ENCODE measurements at regions not wholly inside any gene's neighbourhood (a gene's known extent, or its start where the extent isn't known, plus 50 kb on each side); places are given as distances from the start of the nearest gene placed in this dataset.
"Not testable (repeated sequence)": the region's sequence is repeated elsewhere in the genome, so short reads cannot be mapped to it uniquely, and the experiment has no call there.

DNA sequence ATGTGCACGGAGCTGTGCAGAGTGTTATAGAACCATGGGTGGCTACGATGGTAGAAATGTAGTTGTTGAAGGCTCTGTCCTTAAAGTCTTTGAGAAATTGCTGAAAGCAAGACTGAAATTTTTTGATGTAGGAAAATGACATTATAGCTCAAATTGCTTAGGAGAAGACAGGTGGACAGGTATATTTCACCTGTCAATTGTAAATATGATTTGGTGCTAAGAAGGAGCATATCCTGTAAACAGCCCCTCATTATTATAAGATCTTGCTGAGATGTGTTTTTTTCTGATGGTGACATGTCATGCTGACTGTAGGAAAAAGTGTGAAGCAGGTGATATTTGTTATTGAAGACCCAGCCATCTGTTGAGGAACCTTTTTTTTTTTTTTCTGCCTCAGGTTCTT, 377.9 kb downstream of the PSAT1 start:
- DNase-seq (ENCODE audit: low read depth): no peak

DNA sequence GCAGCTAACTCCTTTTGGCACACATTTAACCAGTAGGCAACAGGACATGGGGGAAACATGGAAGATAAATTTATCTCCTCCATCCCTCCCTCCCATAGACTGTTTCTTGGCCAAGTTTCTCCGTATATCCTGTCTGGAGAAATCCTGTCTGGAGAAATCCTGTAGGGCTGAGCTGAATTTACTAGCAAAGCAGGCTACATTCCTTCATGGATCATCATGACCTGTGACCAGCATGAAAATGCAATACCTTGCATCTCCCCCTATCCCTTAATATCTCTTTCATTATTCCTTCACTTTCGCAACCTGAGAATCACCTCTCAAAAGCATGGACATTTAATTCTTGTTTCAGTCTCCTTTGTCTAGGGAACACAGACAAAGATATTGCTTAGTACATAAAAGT, 379.1 kb downstream of the PSAT1 start:
- DNase-seq (ENCODE audit: low read depth): no peak

DNA sequence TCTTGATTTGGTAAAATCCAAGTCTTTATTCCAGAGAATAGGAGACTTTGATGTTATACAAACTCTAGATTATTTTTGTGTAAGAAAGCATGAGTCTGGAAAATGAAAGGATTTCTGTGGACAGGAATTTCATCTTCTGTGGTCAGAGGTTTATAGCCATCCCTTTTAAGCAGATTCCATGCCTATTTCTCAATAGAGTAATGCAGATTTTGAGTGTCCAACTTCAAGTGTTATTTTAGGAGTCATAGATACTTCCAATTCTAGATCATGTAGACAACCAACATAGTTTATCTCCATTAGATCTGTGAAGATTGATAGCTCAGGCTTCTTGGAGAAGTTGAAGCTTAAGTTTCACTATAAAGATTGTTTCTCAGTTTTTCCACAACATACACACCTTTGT, 379.7 kb downstream of the PSAT1 start:
- DNase-seq (ENCODE audit: low read depth): no peak

DNA sequence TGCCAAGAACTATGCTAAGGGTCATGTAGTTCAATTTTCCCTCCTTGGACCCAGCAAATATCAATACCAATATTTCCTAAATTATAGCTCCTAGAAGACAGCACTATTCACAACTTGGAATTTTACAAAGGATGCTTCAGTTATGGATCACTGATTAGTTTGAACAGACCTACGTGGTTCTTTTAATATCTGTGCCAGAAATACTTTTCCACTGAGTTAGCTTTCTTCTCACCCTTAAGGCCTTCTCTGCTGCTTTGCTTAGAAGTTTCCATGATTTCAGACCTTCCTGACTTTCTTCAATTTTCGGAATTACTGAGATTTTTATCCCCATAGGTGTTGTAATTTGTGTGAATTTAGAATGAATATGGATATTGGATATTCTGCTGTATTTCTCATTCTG, 380.4 kb downstream of the PSAT1 start:
- no peak for DNase-seq (ENCODE audit: low read depth)

DNA sequence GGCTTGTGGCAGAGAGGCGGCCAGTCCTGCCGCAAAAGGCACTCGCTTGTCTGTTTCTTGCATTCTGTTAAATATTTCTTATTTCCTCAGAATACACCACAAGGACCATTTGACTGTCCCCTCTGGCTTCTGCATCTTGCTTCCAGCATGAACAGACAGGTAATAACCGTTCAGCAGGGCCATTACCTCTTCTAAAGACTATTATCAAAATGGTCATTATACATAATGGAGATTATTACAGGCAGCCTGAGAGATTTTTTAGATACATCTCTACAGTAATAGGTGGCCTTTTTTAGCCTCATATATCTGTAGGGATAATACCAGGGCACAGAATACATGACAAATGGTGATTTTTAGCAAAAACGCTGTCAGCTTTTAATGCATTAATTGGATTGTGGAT, 382.0 kb downstream of the PSAT1 start:
- no peak for DNase-seq (ENCODE audit: low read depth)

DNA sequence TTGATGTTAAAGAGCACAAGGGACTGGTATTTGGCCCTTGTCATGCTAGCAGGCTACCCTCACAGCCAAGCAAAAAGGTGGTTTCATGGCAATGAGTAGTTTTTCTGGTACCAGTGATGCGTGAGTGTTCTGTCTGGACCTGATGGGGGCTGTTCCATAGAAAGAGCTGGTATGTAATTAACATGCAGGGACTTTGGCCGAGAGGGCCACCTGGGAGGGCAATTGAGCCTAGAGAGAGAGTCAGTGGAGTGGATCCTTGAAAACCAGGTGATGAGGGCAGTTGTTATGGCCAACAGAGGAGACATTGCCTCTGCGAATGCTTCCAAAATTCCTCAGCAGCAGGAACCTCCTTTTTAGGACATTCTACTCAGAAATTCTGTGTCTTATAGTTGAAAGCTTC, 383.3 kb downstream of the PSAT1 start:
- no peak for DNase-seq (ENCODE audit: low read depth)

DNA sequence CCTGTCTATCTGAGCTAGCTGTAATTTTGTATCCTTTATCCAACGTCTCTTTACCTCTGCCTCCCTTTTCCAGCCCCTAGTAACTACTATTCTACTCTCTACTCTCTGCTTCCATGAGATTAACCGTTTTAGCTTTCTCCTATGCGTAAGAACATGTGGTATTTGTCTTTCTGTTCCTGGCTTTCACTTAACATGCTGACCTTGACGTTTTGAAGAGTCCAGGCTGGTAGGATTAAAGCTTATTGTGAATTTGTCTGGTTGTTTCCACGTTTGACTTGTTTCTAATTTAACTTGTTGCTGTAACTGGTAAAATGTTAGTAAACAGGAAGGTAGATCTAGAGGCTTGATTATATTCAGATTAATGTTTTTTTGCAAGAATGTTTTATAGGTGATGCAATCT, 385.3 kb downstream of the PSAT1 start:
- no peak for DNase-seq (ENCODE audit: low read depth)

DNA sequence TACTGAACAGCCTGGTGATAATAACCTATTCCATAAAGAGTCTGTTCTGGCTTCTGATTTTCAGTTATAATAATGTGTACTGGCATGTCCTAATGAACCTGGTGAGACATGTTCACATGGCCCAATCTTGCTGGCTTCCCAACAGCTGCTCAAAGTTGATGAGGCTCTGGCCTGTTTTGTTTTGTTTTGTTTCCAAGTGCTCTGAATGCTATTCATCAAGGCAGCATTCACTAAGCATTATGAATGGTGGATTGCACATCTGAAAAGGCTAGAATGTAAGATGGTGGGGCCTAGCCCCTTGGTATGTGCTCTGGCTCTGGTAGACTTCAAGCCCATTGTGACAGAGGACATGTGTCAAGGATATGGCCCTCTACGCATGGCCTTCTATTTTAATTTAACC, 388.5 kb downstream of the PSAT1 start:
- DNase-seq (ENCODE audit: low read depth): no peak

DNA sequence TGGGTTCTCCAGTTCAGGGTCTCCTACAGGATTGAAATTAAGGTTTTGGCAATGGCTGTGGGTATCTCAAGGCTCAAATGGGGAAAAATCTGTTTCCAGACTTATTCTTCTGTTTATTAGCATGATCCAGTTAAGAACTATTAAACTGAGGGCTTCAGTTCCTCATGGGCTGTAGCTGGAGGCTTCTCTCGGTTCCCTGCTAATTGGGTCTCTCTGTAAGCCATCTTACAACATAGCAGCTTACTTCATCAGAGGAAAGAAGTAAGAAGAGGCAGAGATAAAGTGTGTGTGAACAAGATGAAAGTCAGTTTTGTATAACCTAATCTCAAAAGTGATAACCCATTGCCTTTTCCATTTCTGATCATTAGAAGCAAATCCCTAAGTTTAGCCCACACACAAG, 391.9 kb downstream of the PSAT1 start:
- no peak for DNase-seq (ENCODE audit: low read depth)

DNA sequence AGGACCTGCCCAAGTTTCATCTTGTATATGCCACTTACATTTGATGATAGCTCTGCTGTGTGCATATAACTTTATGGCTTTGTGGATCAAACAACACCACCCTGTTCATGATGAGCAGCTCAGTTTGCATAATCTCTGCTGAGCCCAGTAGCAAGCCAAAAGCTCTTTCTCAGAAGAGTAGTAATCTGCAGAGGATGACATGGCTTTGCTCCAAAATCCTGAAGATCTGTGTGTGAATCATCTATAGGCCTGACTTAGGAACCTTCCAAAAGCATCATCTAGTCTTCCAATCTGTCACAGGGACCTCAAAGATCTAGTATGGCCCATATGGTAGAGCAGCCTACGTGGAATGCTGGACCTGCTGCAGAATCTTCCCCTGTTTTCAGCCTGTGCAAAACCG, 394.6 kb downstream of the PSAT1 start:
- no peak for DNase-seq (ENCODE audit: low read depth)

DNA sequence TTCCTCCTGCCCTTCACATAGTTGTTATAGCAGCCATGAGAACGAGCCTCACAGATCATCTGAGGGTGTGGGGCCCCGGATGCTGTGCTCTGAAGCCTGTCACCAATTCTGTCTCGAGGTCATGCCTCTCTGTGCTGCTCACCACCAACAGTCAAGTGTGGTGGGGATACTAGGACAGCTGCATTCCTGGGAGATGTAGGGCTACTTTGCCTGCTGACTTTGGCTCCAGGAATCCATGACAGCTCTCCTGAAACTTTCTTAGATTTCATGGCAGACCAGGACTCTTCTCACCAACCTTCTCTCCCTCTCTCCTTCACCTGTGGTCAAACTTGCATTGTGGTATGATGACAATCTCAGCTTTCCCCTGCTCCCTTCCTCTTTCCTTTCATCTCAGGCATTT, 395.9 kb downstream of the PSAT1 start:
- DNase-seq (ENCODE audit: low read depth): no peak

DNA sequence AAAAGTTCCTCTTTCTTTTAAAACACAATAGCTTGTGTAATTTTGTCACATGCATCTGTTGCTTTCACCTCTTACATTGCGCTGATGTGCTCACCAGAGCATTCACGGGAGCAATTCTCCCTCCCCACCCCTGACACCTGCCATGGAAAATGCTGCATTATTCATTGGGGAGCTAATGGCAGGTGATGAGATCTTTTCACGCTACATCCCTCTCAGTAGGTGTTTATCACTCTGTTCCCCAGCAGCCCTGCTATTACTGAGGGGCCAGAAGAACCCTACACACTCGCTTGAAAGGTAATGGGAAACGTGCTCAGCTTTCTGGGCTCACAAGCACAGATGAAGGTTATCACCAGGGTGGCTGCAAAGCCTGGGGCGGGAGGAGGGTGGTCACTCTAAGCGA, 398.0 kb downstream of the PSAT1 start:
- DNase-seq (ENCODE audit: low read depth): no peak

DNA sequence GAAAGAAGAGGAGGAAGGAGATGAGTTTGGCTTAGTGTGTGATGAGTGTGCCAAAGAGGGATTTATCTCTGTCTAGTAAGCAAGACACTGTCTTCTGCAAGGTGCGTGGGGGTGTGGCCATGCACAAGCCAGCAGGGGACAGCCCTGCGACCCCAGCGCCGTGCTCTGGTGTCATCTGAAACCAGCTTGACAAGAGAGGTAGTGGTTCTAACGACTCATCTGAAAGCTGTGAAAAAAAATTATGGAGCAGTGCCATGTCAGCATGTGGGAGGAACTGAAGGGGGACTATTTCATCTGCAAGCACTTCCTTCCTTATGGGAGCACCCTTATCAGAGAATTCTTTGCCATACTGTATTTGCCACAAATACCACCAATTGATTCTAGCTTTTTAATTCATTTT, 398.6 kb downstream of the PSAT1 start:
- no peak for DNase-seq (ENCODE audit: low read depth)

DNA sequence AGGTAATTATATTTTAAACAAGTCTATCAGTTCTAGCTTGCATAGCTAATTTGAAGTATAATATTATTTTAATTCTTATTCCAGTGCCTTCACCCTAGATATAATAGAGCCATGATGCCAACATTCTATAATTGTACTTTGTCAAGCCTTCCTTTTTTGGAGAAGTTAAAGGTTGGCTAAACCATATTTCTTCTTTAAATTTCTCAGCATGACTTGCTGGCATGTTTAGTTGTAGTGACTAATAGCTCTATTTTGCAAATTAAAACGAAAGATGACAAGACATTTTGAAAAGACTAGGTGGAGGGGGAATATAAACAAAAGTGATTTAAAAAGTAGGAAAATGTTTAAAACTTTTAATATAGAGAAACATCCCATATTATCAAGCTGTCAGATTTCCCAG, 400.7 kb downstream of the PSAT1 start:
- DNase-seq (ENCODE audit: low read depth): no peak

DNA sequence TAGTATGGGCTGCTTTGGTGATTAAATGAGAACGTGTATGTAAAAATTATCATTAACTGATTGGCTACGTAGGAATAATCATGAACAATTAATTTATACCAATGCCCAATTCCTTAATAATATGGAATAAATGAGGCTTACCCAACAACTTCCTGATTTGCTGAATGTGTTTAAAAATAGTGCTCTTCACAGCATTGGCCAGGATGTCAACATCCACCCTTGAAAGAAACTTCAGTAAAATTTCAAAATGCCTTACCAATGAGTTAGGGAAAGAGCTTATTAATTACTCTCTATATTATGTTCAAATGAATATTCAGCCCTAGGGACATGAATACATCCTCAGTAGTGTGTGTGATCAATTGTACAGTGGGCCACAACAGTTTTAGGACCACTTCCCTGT, 401.4 kb downstream of the PSAT1 start:
- no peak for DNase-seq (ENCODE audit: low read depth)

DNA sequence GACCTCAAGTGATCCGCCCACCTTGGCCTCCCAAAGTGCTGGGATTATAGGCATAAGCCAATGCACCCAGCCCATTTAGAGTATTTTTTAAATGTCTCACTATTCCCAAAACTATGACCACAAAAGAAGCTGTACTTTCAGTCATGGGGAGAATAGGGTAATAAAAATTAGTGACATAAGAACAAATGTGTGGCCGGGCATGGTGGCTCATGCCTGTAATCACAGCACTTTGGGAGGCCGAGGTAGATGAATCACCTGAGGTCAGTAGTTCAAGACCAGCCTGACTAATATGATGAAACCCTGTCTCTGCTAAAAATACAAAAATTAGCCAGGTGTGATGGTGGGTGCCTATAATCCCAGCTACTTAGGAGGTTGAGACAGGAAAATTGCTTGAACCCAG, 402.3 kb downstream of the PSAT1 start:
- DNase-seq (ENCODE audit: low read depth): not testable (repeated sequence)

DNA sequence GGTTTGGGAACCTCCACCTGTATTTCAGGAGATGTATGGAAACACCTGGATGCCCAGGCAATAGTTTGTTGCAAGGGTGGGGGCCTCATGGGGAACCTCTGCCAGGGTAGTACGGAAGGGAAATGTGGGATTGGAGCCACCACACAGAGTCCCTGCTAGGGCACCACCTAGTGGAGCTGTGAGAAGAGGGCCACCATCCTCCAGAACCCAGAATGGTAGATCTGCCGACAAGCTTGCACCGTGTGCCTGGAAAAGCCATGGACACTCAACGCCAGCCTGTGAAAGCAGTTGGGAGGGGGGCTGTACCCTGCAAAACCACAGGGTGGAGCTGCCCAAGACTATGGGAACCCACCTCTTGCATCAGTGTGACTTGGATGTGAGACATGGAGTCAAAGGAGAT, 407.2 kb downstream of the PSAT1 start:
- DNase-seq (ENCODE audit: low read depth): not testable (repeated sequence)

DNA sequence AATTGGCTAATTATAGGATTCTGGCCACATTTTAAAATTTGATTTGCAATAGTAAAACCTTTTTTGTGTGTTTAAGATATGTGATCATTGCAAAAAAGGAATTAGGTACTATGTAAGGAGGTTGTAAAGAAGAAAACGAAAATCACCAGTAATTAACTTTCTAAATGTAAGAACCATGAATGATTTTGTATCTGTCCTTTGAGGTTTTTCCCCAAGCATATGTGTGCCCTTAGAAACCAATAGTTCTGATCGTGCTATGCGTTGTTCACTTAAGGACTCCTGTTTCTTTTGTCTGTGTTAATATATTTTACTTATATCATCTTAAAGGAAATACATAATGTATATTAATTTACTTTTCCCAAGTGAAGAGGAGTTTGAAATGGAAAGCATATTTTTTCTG, 410.2 kb downstream of the PSAT1 start:
- DNase-seq (ENCODE audit: low read depth): no peak

DNA sequence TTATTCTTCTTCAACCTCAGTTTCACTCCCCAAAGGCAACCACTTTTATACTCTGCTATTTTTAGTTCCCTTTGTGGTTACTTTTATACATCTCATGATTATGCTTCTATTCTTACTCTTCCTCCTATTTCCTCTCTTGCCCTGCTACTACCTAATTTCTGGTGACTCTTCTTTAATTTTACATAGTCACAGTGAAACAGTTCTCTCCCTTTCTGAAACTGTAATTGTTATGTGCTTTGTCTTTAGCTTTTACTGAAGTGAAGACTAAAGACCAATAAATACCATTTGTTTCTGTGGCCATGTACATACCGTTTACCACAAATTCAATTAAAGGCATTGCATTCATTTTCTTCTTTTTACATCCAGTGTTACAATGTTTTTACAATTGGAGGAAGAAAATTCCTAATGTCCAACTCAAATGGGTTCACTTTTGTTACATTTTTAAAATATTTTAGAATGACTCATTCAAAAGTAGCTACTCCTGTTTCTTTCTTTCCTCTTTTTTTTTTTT, 410.6 kb downstream of the PSAT1 start:
- no peak for DNase-seq (ENCODE audit: low read depth)

DNA sequence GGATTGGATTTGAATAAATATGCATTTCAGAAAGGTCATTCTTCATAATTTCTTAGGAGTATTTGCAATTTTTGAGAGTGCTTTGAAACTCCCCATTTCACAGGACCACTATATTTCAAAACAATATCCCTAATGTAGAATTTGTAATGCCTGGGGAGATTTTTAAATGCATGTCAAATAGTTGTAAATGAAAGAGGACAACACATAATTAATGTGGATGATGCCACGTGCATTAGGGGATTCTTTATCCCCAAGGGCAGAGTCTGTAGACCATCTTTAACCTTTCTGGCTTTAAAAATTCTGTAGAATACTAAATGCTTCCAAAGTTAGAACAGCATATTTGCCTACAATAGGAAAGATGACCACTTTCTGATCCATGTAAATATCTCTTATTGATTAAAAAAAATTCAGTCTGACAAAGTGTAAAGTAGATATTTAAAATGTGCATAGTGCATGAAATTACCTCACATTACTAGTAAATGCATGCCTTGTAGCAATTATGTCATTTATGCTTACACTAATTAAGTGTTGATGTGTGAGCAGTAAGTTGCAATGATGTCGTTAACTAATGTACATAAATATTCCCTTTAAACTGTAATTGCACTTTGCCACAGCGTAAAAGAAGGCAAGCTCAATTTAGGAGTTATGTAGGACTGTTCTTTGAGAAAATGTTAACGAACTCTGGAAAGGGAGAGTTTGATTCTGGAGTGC, 416.1 kb downstream of the PSAT1 start:
- no peak for DNase-seq (ENCODE audit: low read depth)

DNA sequence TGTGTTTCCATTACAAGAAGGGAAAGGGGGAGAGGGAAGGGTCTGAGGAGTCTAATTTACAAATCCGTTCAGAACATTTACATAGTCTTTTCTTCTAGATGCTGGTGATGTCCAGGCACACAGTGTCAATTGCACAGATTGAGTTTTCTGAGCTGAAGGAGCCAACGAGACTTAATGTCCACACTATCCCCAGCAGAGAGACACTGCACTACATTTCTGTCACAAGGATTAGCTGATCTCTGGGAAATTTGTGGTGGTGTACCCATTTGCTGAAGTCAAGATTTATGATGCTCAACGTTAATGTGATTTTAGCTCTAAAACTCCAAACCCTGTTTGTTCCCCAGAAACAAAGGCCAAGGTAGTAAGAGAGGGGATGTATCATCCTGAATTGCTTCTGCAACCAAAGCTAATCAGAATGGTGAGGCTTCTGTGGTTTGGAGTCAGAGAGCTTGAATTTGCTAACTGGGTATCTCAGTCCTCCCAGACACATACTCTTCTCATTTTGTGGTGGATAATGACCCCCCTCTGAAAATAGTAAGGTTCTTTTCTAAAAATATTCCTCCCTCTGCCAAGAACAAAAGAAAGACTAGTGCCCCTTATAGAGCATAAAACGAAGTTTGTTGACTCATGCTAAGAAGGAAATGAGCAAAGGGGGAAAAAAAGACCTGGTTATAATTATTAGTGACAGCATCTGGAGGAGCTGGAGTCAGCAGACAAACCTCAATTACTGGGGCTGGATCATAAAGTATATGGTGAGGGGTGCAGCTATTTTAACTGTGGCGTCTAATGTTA, 416.9 kb downstream of the PSAT1 start:
- DNase-seq (ENCODE audit: low read depth): no peak

DNA sequence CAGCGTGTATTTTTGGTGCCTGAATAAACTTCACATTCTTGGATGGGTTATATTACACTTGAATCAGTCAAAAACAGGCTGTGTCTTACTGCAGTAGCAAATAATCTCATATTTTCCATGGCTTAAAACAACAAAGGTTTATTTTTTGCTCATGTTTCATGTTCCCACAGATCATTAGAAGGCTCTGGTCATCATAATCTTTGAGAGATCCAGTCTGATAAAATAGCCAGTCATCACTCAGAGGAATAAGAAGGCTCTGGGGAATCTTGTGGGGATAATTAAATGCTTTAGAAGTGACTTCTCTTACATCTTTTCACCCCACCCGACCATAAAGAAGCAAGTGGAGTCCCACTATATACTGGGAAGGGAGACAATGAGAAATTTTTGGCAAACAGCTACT, 417.7 kb downstream of the PSAT1 start:
- DNase-seq (ENCODE audit: low read depth): no peak

DNA sequence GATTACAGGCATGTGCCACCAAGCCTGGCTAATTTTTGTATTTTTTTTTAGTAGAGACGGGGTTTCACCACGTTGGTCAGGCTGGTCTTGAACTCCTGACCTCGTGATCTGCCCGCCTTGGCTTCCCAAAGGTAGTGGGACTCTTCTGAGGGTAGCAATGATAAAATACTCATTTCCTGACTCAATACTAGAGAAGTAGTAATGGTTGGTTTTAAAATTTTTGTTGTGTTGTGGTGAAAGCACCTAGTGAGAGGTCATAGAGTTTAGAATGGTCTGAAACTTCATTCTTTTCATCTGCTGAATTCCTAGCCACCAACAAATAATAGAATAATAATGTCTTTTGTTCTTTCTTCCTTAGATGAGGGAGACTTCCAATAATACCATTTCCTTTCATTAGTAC, 422.1 kb downstream of the PSAT1 start:
- DNase-seq (ENCODE audit: low read depth): not testable (repeated sequence)

DNA sequence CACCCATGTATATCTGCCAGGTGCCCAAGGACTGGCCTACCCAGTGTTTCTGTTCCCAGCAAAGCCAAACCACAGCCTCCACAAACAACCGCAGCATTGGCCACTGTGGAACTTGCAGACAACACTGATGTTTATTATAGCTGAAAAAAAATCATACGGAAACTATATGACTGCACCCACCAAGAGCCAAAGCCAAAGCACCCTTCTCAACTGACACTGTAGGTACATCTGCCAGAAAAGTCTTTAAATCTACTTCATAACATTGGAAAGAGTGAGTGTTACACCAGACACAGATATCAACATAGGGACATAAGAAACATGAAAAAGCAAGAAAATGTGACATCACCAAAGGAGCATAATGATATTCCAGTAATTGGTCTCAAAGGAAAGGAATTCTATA, 428.0 kb downstream of the PSAT1 start:
- no peak for DNase-seq (ENCODE audit: low read depth)
